Ovary (tissue), 7 donors: ENCODE measurements at regions not wholly inside any gene's neighbourhood (a gene's known extent, or its start where the extent isn't known, plus 50 kb on each side); places are given as distances from the start of the nearest gene placed in this dataset.
"Not testable (repeated sequence)": the region's sequence is repeated elsewhere in the genome, so short reads cannot be mapped to it uniquely, and the experiment has no call there.

Experiments
- DNase-seq, 5 donors: peaks; one replicate each; pipeline ENCODE4 v3.0.0-alpha.2; 2019 to 2020
- H3K27ac ChIP-seq, 2 donors: fragments of 200-600 bp; one replicate each; pipeline versions ENCODE4 v1.5.1 to v1.8.0; 2019 to 2022
- H3K27me3 ChIP-seq: fragments of 200-600 bp; one replicate; pipeline ENCODE4 v1.8.0; 2022
- H3K36me3 ChIP-seq: fragments of 200-600 bp; sonication (generic); one replicate; pipeline ENCODE4 v1.5.1; 2019
- H3K4me1 ChIP-seq: one replicate; pipeline ENCODE4 v1.8.1; 2013; ENCODE audit warnings: mild to moderate bottlenecking, moderate library complexity; ENCODE audit not compliant: insufficient read depth
- H3K4me3 ChIP-seq: fragments of 200-600 bp; sonication (generic); one replicate; pipeline ENCODE4 v1.5.1; 2017
- H3K9me3 ChIP-seq, 2 donors: fragments of 200-600 bp in 1 of 2; sonication (generic) in 1 of 2; one replicate each; pipeline versions ENCODE4 v1.5.1 to v1.8.1; 2013 to 2019; ENCODE audit warnings: mild to moderate bottlenecking in 1 of 2, moderate library complexity in 1 of 2
- EP300 ChIP-seq: sonication (generic); formaldehyde crosslinking; IDR thresholded peaks from one replicate; pipeline ENCODE4 v1.6.1; 2017; ENCODE audit warnings: antibody characterized with exemption
- POLR2A ChIP-seq: fragments of 450-650 bp; IDR thresholded peaks from one replicate; pipeline ENCODE4 v1.6.1; 2017; ENCODE audit warnings: antibody characterized with exemption, mild to moderate bottlenecking, moderate library complexity
- WGBS, 3 donors: extraction: QIAGEN DNeasy Blood & Tissue Kit in 1 of 3; methylation state at CpG; one replicate each; pipeline versions ENCODE4 v1.1.5 to v1.1.7; 2013 to 2017; 5-methylcytosine and 5-hydroxymethylcytosine counted together
- intact Hi-C, 4 donors: fragments of 100-400 bp; cut with DNase I; formaldehyde crosslinking; loops; one replicate each; pipeline versions ENCODE4 v1.11.0 to v1.15.1; 2022 to 2023
- TF ChIP-seq, protein P1 (sequence below), 3 donors: fragments of 450-650 bp in 2 of 3; fragments of 200-600 bp in 1 of 3; IDR thresholded peaks; one replicate each; pipeline versions ENCODE4 v1.5.1 to v1.8.0; 2016 to 2022; ENCODE audit warnings: antibody characterized with exemption in 3 of 3, mild to moderate bottlenecking in 1 of 3
- donor health status: DM: no; HTN: no; CAD: no; lungs with moderate emphysema.
- donor health status: DM: no; HTN: no; CAD: no.
- donor health status: Bipolar disorder and iron deficiency.
- donor health status: DM: no; HTN: no; CAD: no.
- donor health status: DM: yes; HTN: yes; CAD: no.

DNA sequence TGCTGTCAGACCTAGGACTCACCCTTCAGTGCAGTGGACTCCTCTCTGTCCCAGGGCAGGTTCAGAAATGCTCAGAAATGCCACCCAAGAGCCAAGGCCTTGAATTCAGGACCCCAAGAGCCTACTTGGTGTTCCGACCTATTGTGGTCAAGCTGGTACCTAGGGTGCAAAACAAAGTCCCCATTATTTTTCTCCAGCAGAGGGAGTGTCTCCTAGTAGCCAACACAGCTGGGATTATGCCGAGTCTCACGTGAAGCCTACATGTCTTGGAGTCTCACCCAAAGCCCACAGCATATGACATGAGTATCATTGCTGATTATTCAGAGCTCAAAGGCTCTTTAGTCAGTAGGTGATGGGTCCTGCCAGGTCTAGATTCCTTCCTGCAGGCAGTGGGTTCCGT, 671.1 kb upstream of the SPRY2 start:
- WGBS, 3 donors: 89 to 96% (median 94%) methylated on average over 4 of the region's 4 CpGs
- H3K4me3 ChIP-seq: no peak overlapping the region
- no peaks in the 10 kb centered on the region for H3K27me3 ChIP-seq
- no peaks in the 10 kb centered on the region for H3K36me3 ChIP-seq
- no peak for TF ChIP-seq POLR2A
- TF ChIP-seq, protein P1, sequence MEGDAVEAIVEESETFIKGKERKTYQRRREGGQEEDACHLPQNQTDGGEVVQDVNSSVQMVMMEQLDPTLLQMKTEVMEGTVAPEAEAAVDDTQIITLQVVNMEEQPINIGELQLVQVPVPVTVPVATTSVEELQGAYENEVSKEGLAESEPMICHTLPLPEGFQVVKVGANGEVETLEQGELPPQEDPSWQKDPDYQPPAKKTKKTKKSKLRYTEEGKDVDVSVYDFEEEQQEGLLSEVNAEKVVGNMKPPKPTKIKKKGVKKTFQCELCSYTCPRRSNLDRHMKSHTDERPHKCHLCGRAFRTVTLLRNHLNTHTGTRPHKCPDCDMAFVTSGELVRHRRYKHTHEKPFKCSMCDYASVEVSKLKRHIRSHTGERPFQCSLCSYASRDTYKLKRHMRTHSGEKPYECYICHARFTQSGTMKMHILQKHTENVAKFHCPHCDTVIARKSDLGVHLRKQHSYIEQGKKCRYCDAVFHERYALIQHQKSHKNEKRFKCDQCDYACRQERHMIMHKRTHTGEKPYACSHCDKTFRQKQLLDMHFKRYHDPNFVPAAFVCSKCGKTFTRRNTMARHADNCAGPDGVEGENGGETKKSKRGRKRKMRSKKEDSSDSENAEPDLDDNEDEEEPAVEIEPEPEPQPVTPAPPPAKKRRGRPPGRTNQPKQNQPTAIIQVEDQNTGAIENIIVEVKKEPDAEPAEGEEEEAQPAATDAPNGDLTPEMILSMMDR (IDR thresholded peaks at IDR 0.05): no peak
- TF ChIP-seq EP300: no peak
- H3K4me1 ChIP-seq: no peaks in the 10 kb centered on the region
- intact Hi-C loops: no loop called here
- no peaks in the 10 kb centered on the region for H3K9me3 ChIP-seq
- no peak overlapping the region for H3K27ac ChIP-seq
- DNase-seq: no peak

GRCh38 chr13:81001828-81002385, 661.0 kb upstream of the SPRY2 start:
- no peak overlapping the region for H3K27ac ChIP-seq
- no peaks in the 10 kb centered on the region for H3K27me3 ChIP-seq
- no peak for DNase-seq
- H3K4me3 ChIP-seq: no peak overlapping the region
- WGBS, 3 donors: 46 to 58% (median 47%) methylated on average over 1 of the region's 1 CpG
- no peaks in the 10 kb centered on the region for H3K9me3 ChIP-seq
- no peaks in the 10 kb centered on the region for H3K4me1 ChIP-seq
- TF ChIP-seq EP300 (no peak), POLR2A (no peak)
- TF ChIP-seq, protein P1 (IDR thresholded peaks at IDR 0.05): no peak
- H3K36me3 ChIP-seq: no peaks in the 10 kb centered on the region
- intact Hi-C loops: no loop called here

DNA sequence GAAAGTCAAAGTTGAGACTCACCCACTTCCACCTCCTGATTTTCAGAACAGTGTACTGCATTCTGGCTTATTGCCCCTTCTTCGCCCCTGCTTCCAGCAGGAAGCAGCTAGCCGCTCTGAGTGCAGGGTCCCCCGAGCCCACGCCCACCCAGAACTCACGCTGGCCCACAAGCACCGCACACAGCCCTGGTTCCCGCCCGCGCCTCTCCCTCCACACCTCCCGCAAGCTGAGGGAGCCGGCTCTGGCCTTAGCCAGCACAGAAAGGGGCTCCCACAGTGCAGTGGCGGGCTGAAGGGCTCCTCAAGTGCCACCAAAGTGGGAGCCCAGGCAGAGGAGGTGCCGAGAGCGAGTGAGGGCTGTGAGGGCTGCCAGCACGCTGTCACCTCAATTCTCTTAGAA, 657.7 kb upstream of the SPRY2 start:
- 87 to 90% (median 89%) methylated on average over 15 of the region's 15 CpGs for WGBS, 3 donors
- H3K4me1 ChIP-seq, H3K4me3 ChIP-seq, H3K9me3 ChIP-seq, H3K27ac ChIP-seq, H3K36me3 ChIP-seq, intact Hi-C loops, H3K27me3 ChIP-seq, DNase-seq: not testable (repeated sequence)

GRCh38 chr13:80989747-80990146, 648.8 kb upstream of the SPRY2 start:
- Histone ChIP-seq H3K4me3 (no peak overlapping the region), H3K9me3 (no peaks in the 10 kb centered on the region)
- intact Hi-C loops: no loop called here

DNA sequence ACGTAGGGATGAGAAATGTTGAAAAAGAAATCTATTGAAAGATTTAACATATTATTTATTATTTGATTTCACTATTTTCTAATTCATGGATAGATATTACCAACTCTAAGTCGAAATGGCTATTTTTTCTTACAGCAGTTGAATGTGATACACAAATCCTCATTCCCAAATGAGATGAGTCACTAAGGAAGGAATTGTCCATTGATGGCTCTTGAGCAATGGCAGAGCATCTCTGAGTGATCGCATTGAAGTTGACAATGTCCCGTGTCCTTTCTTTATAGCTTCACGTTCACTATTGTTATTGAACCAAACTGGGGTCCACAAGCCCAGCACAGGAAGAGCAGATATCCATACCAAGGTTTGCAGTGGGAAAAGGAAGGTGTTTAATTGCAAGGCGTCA, 648.3 kb upstream of the SPRY2 start:
- H3K27ac ChIP-seq: no peak overlapping the region
- H3K4me1 ChIP-seq: no peaks in the 10 kb centered on the region
- WGBS, 3 donors: 82 to 86% (median 82%) methylated on average over 6 of the region's 6 CpGs
- DNase-seq: no peak
- intact Hi-C loops: no loop called here
- no peaks in the 10 kb centered on the region for H3K9me3 ChIP-seq
- TF ChIP-seq EP300: no peak
- no peak for TF ChIP-seq POLR2A
- TF ChIP-seq, protein P1 (IDR thresholded peaks at IDR 0.05): no peak
- no peaks in the 10 kb centered on the region for H3K36me3 ChIP-seq
- no peaks in the 10 kb centered on the region for H3K27me3 ChIP-seq
- no peak overlapping the region for H3K4me3 ChIP-seq

More at GRCh38 chr13:80989747-80990146, 648.8 kb upstream of the SPRY2 start:
- DNase-seq: no peak
- no peaks in the 10 kb centered on the region for H3K4me1 ChIP-seq
- WGBS, 3 donors: 83 to 91% (median 88%) methylated on average over 1 of the region's 1 CpG
- H3K36me3 ChIP-seq: no peaks in the 10 kb centered on the region
- no peak for TF ChIP-seq EP300
- TF ChIP-seq, protein P1 (IDR thresholded peaks at IDR 0.05): no peak
- TF ChIP-seq POLR2A: no peak
- no peaks in the 10 kb centered on the region for H3K27me3 ChIP-seq
- H3K27ac ChIP-seq: no peak overlapping the region
